NB4 (cell line): ENCODE measurements at regions not wholly inside any gene's neighbourhood (a gene's known extent, or its start where the extent isn't known, plus 50 kb on each side); places are given as distances from the start of the nearest gene placed in this dataset.
"Not testable (repeated sequence)": the region's sequence is repeated elsewhere in the genome, so short reads cannot be mapped to it uniquely, and the experiment has no call there.

Experiments used
- DNase-seq: peaks from one replicate; pipeline ENCODE4 v3.0.0; 2010; ENCODE audit warnings: low read depth
- H3K4me3 ChIP-seq: one replicate; pipeline ENCODE4 v1.5.1; 2011; ENCODE audit warnings: mild to moderate bottlenecking, low read depth, low read length, moderate library complexity
- CTCF ChIP-seq: IDR thresholded peaks from one replicate; pipeline ENCODE4 v1.5.1; 2012; ENCODE audit warnings: low read depth, low read length
- MAX ChIP-seq: IDR thresholded peaks from 2 replicates; pipeline ENCODE4 v1.6.1; 2011; ENCODE audit warnings: low read depth, low read length
- MYC ChIP-seq: IDR thresholded peaks from 2 replicates; pipeline ENCODE4 v1.6.1; 2011; ENCODE audit warnings: low read depth, low read length
- POLR2A ChIP-seq: IDR thresholded peaks from 2 replicates; pipeline ENCODE4 v1.6.1; 2011; ENCODE audit warnings: mild to moderate bottlenecking; ENCODE audit not compliant: insufficient read length; ENCODE audit errors: extremely low read depth

GRCh38 chr7:131667699-131668098 lies 111.3 kb upstream of the PODXL start:
- no peak overlapping the region for H3K4me3 ChIP-seq
- no peak for DNase-seq
- TF ChIP-seq MAX, result no peak
- TF ChIP-seq CTCF, result no peak
- TF ChIP-seq POLR2A, result no peak
- TF ChIP-seq MYC, result no peak

GRCh38 chr7:131665021-131665420 lies 108.6 kb upstream of the PODXL start:
- DNase-seq, result no peak

GRCh38 chr7:131664570-131664969 lies 108.1 kb upstream of the PODXL start:
- TF ChIP-seq CTCF (no peak), POLR2A (no peak), MAX (no peak), MYC (no peak)
- H3K4me3 ChIP-seq, result no peak overlapping the region
- DNase-seq, result no peak

More at GRCh38 chr7:131665021-131665420, 108.6 kb upstream of the PODXL start:
- TF ChIP-seq POLR2A (no peak), MYC (no peak), MAX (no peak), CTCF (no peak)
- H3K4me3 ChIP-seq, result no peak overlapping the region

GRCh38 chr7:131662301-131662873 lies 106.0 kb upstream of the PODXL start:
- DNase-seq, H3K4me3 ChIP-seq: not testable (repeated sequence)

- TF ChIP-seq MAX (no peak), POLR2A (no peak), MYC (no peak), CTCF (no peak)
- DNase-seq, result no peak
- H3K4me3 ChIP-seq, result no peak overlapping the region
These were observed 101.5 kb upstream of the PODXL start for GRCh38 chr7:131657881-131658280.

- TF ChIP-seq CTCF (no peak), POLR2A (no peak), MAX (no peak), MYC (no peak)
- H3K4me3 ChIP-seq, result no peak overlapping the region
- no peak for DNase-seq
These were observed 100.7 kb upstream of the PODXL start for GRCh38 chr7:131656980-131657723.
